ENCODE measurements at regions not wholly inside any gene's neighbourhood (a gene's known extent, or its start where the extent isn't known, plus 50 kb on each side); places are given as distances from the start of the nearest gene placed in this dataset.

DNA sequence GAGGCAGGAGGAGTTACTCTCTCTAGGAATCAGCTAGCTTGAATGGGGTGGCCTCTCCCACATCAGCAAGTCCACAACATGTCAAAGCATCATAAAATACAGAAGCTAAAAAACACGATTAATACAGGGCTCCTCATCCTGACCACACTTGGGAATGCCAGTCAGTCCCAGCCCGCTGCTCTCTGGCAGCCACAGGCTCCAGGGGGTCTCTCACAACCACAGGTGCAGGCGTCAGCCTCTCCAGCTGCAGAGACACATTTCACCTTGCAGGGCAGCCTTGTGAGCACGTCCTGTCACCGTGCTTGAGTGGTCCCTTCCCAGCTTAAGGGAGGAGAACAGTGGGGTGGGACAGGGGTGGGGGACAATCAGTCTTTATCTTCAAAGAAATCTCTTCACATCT lies 137.4 kb upstream of the SH3BP4 start:
- Histone ChIP-seq H4K20me1 (ENCODE audit: control insufficient read depth, extremely low read depth, insufficient read depth, low read length) (no peaks in the 10 kb centered on the region), H3K79me2 (ENCODE audit: control insufficient read depth, insufficient read depth, low read length) (no peaks in the 10 kb centered on the region), H3K9me1 (ENCODE audit: control insufficient read depth, extremely low read depth, insufficient read depth, low read length) (no peaks in the 10 kb centered on the region), H3K27ac (ENCODE audit: control insufficient read depth, insufficient read depth, low read length) (no peak overlapping the region), H3K4me1 (ENCODE audit: control insufficient read depth, extremely low read depth, insufficient read depth, low read length) (no peaks in the 10 kb centered on the region), H3K9me3 (ENCODE audit: control insufficient read depth, low read depth, low read length) (no peaks in the 10 kb centered on the region), H3K9ac (ENCODE audit: control insufficient read depth, extremely low read depth, insufficient read depth, low read length) (no peak overlapping the region), H3K4me3 (ENCODE audit: control insufficient read depth in 2 of 3, extremely low read depth in 1 of 3, insufficient read depth in 2 of 3, low read depth in 1 of 3, low read length in 3 of 3) (no peak overlapping the region), H3K36me3 (ENCODE audit: control insufficient read depth in 2 of 2, extremely low read depth in 1 of 2, insufficient read depth in 2 of 2, low read length in 2 of 2) (no peaks in the 10 kb centered on the region), H3K4me2 (ENCODE audit: control insufficient read depth, extremely low read depth, insufficient read depth, low read depth, low read length) (no peak overlapping the region), H2AFZ (ENCODE audit: control insufficient read depth, low read length) (no peak overlapping the region), H3K27me3 (ENCODE audit: control insufficient read depth, extremely low read depth, insufficient read depth, low read length) (peaks cover 31% of the 10 kb centered on the region)
- FAIRE-seq (no peak), DNase-seq (ENCODE audit: low read depth, low spot score) (no peak)
- dilution Hi-C loops (cut with MboI; ENCODE audit: extremely low pct_ligation_motif_present, low sequenced_read_pairs) = no loop called here
- TF ChIP-seq, protein P1, sequence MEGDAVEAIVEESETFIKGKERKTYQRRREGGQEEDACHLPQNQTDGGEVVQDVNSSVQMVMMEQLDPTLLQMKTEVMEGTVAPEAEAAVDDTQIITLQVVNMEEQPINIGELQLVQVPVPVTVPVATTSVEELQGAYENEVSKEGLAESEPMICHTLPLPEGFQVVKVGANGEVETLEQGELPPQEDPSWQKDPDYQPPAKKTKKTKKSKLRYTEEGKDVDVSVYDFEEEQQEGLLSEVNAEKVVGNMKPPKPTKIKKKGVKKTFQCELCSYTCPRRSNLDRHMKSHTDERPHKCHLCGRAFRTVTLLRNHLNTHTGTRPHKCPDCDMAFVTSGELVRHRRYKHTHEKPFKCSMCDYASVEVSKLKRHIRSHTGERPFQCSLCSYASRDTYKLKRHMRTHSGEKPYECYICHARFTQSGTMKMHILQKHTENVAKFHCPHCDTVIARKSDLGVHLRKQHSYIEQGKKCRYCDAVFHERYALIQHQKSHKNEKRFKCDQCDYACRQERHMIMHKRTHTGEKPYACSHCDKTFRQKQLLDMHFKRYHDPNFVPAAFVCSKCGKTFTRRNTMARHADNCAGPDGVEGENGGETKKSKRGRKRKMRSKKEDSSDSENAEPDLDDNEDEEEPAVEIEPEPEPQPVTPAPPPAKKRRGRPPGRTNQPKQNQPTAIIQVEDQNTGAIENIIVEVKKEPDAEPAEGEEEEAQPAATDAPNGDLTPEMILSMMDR (optimal IDR thresholded peaks at IDR 0.05 in 1 of 3, IDR thresholded peaks at IDR 0.05 in 1 of 3, conservative IDR thresholded peaks at IDR 0.05 in 1 of 3; ENCODE audit: extremely low read depth in 1 of 3, insufficient read depth in 2 of 3, low read length in 3 of 3) = no peak
- no peak for TF ChIP-seq EZH2 (IDR thresholded peaks at IDR 0.05; ENCODE audit: low read length)

GRCh38 chr2:234812851-234813250 lies 139.0 kb upstream of the SH3BP4 start:
- no peaks in the 10 kb centered on the region for H3K9me1 ChIP-seq (ENCODE audit: control insufficient read depth, extremely low read depth, insufficient read depth, low read length)
- FAIRE-seq (no peak), DNase-seq (ENCODE audit: low read depth, low spot score) (no peak)
- H3K79me2 ChIP-seq (ENCODE audit: control insufficient read depth, insufficient read depth, low read length) = no peaks in the 10 kb centered on the region
- H3K27ac ChIP-seq (ENCODE audit: control insufficient read depth, insufficient read depth, low read length) = no peak overlapping the region
- no peak overlapping the region for H3K4me2 ChIP-seq (ENCODE audit: control insufficient read depth, extremely low read depth, insufficient read depth, low read depth, low read length)
- H3K36me3 ChIP-seq (ENCODE audit: control insufficient read depth in 2 of 2, extremely low read depth in 1 of 2, insufficient read depth in 2 of 2, low read length in 2 of 2) = no peaks in the 10 kb centered on the region
- dilution Hi-C loops (cut with MboI; ENCODE audit: extremely low pct_ligation_motif_present, low sequenced_read_pairs) = no loop called here
- H3K4me3 ChIP-seq (ENCODE audit: control insufficient read depth in 2 of 3, extremely low read depth in 1 of 3, insufficient read depth in 2 of 3, low read depth in 1 of 3, low read length in 3 of 3) = no peak overlapping the region
- no peaks in the 10 kb centered on the region for H4K20me1 ChIP-seq (ENCODE audit: control insufficient read depth, extremely low read depth, insufficient read depth, low read length)
- TF ChIP-seq EZH2 (IDR thresholded peaks at IDR 0.05; ENCODE audit: low read length) = no peak
- TF ChIP-seq, protein P1 (optimal IDR thresholded peaks at IDR 0.05 in 1 of 3, IDR thresholded peaks at IDR 0.05 in 1 of 3, conservative IDR thresholded peaks at IDR 0.05 in 1 of 3; ENCODE audit: extremely low read depth in 1 of 3, insufficient read depth in 2 of 3, low read length in 3 of 3) = no peak
- H2AFZ ChIP-seq (ENCODE audit: control insufficient read depth, low read length) = no peak overlapping the region
- peaks cover 24% of the 10 kb centered on the region for H3K27me3 ChIP-seq (ENCODE audit: control insufficient read depth, extremely low read depth, insufficient read depth, low read length)
- H3K4me1 ChIP-seq (ENCODE audit: control insufficient read depth, extremely low read depth, insufficient read depth, low read length) = no peaks in the 10 kb centered on the region
- H3K9ac ChIP-seq (ENCODE audit: control insufficient read depth, extremely low read depth, insufficient read depth, low read length) = no peak overlapping the region
- no peaks in the 10 kb centered on the region for H3K9me3 ChIP-seq (ENCODE audit: control insufficient read depth, low read depth, low read length)

All from keratinocyte (primary cell).